H1 (cell line): ENCODE measurements at regions not wholly inside any gene's neighbourhood (a gene's known extent, or its start where the extent isn't known, plus 50 kb on each side); places are given as distances from the start of the nearest gene placed in this dataset.

Source experiments
- TF ChIP-seq, protein P1 (sequence below): IDR thresholded peaks from 2 replicates; pipeline ENCODE4 v1.6.1; 2012; ENCODE audit warnings: inconsistent platforms

DNA sequence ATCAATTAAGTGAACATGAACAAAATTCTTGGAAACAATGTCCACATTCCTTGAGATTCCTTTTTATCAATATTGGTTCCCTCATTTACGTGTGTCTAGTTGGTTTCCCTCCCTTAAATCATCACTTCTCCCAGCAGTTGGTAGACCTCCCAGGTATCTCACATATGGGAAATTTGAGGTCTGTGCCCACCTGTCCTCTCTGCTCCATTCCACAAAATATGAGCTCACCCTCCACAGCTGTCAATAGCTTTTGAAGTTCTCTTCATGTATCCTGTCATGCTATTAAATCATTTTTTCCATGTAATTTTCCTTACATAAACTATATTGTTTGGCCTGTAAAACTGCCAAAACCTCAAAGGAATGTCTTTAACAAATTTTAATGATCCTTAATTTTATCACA is 992.2 kb upstream of the ACVR2A start (continued):
- TF ChIP-seq, protein P1, sequence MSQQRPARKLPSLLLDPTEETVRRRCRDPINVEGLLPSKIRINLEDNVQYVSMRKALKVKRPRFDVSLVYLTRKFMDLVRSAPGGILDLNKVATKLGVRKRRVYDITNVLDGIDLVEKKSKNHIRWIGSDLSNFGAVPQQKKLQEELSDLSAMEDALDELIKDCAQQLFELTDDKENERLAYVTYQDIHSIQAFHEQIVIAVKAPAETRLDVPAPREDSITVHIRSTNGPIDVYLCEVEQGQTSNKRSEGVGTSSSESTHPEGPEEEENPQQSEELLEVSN: no peak
